HCT116 (cell line): ENCODE measurements at regions not wholly inside any gene's neighbourhood (a gene's known extent, or its start where the extent isn't known, plus 50 kb on each side); places are given as distances from the start of the nearest gene placed in this dataset.

Experiments used
- ATAC-seq: fragments of 200-7000 bp; cut with Tn5 transposase; 2 replicates; pipeline ENCODE4 v1.9.1; 2020; ENCODE audit warnings: mild to moderate bottlenecking, moderate library complexity
- BruUV-seq: library from RNA; stranded (reverse); fragments of 400-500 nt; replicated peaks from 2 replicates; lab custom pipeline; 2021; lab: Mats Ljungman, UMichigan
- CTCF ChIA-PET: fragments of 300-600 bp; sonication (Branson Sonifier 250); formaldehyde crosslinking; loops from one replicate; lab custom pipeline; 2021; ENCODE audit warnings: antibody characterized with exemption; lab: Charles Lee
- POLR2A ChIA-PET: fragments of 300-600, 350-600 bp; sonication (Branson Sonifier 250); formaldehyde crosslinking; loops from one replicate; lab custom pipeline; 2021; ENCODE audit warnings: antibody characterized with exemption; lab: Charles Lee
- RAD21 ChIA-PET, 2 experiments: fragments of 300-600 bp; sonication (Branson Sonifier 250); formaldehyde crosslinking; loops; one replicate each; lab custom pipeline; 2023; ENCODE audit warnings: low total read pairs in 2 of 2; ENCODE audit not compliant: uncharacterized antibody in 2 of 2, unreplicated experiment in 2 of 2, low non-redundant PET in 1 of 2; lab: Charles Lee
- DNase-seq: peaks from one replicate; pipeline ENCODE4 v3.0.0-alpha.2; 2010; ENCODE audit warnings: low read depth, low spot score
- H2AFZ ChIP-seq: fragments of 200-600 bp; shearing (Covaris generic), sonication (generic); 2 replicates; pipeline ENCODE4 v1.6.1; 2017; ENCODE audit warnings: low read depth, mixed run types, mixed read lengths, antibody characterized with exemption, low read length; ENCODE audit not compliant: poor library complexity, severe bottlenecking
- H3K27ac ChIP-seq: 2 replicates; pipeline ENCODE4 v1.5.1; 2012; ENCODE audit warnings: low read depth, low read length
- H3K27me3 ChIP-seq: fragments of 200-600 bp; sonication (generic); 2 replicates; pipeline ENCODE4 v1.6.1; 2016; ENCODE audit warnings: mixed run types, low read length, mixed read lengths; ENCODE audit not compliant: insufficient read depth
- H3K36me3 ChIP-seq, 2 experiments: fragments of 200-500 bp in 1 of 2; fragments of 200-600 bp in 1 of 2; sonication (Bioruptor generic) in 1 of 2; sonication (generic) in 1 of 2; 2 replicates each; pipeline versions ENCODE4 v1.5.1 to v1.6.1; 2014 to 2016; ENCODE audit warnings: low read length in 2 of 2, inconsistent platforms in 1 of 2, mixed read lengths in 1 of 2, mixed run types in 1 of 2; ENCODE audit not compliant: insufficient read depth in 2 of 2, control insufficient read depth in 1 of 2
- H3K4me1 ChIP-seq, 2 experiments: fragments of 200-600 bp in 1 of 2; sonication (generic) in 1 of 2; 2 replicates each; pipeline versions ENCODE4 v1.5.1 to v1.6.1; 2012 to 2017; ENCODE audit warnings: low read length in 2 of 2, inconsistent platforms in 1 of 2, mild to moderate bottlenecking in 1 of 2, mixed read lengths in 1 of 2, mixed run types in 1 of 2, moderate library complexity in 1 of 2; ENCODE audit not compliant: insufficient read depth in 2 of 2, control insufficient read depth in 1 of 2
- H3K4me2 ChIP-seq: fragments of 200-600 bp; sonication (generic); 2 replicates; pipeline ENCODE4 v1.6.1; 2017; ENCODE audit warnings: mixed run types, low read length, mixed read lengths
- H3K4me3 ChIP-seq, 2 experiments: fragments of 200-600 bp in 1 of 2; sonication (generic) in 1 of 2; replicated peaks in 1 of 2; 2 replicates each; pipeline ENCODE4 v1.5.1; 2011 to 2016; ENCODE audit warnings: low read length in 2 of 2, control low read depth in 1 of 2, low read depth in 1 of 2, mild to moderate bottlenecking in 1 of 2, mixed read lengths in 1 of 2, mixed run types in 1 of 2
- H3K79me2 ChIP-seq: fragments of 200-600 bp; sonication (generic); 2 replicates; pipeline ENCODE4 v1.6.1; 2017; ENCODE audit warnings: mild to moderate bottlenecking, mixed run types, low read length, moderate library complexity, mixed read lengths; ENCODE audit not compliant: insufficient read depth
- H3K9ac ChIP-seq: fragments of 200-600 bp; sonication (generic); 2 replicates; pipeline ENCODE4 v1.6.1; 2016; ENCODE audit warnings: low read length, mixed read lengths
- H3K9me2 ChIP-seq: fragments of 200-600 bp; sonication (generic), shearing (Covaris generic); 2 replicates; pipeline ENCODE4 v1.6.1; 2017; ENCODE audit warnings: mixed run types, mild to moderate bottlenecking, moderate library complexity; ENCODE audit not compliant: insufficient read depth
- H3K9me3 ChIP-seq, 2 experiments: fragments of 200-500 bp in 1 of 2; fragments of 200-600 bp in 1 of 2; sonication (Bioruptor generic) in 1 of 2; sonication (generic) in 1 of 2; 2 replicates each; pipeline ENCODE4 v1.6.1; 2014 to 2017; ENCODE audit warnings: low read length in 2 of 2, mixed read lengths in 2 of 2, inconsistent platforms in 1 of 2, low read depth in 1 of 2, mild to moderate bottlenecking in 1 of 2, mixed run types in 1 of 2, moderate library complexity in 1 of 2; ENCODE audit not compliant: control insufficient read depth in 1 of 2, insufficient read depth in 1 of 2
- H4K20me1 ChIP-seq: fragments of 200-600 bp; sonication (generic), shearing (Covaris generic); 2 replicates; pipeline ENCODE4 v1.6.1; 2017; ENCODE audit warnings: mixed run types, mild to moderate bottlenecking, moderate library complexity; ENCODE audit not compliant: insufficient read depth
- ATF3 ChIP-seq: IDR thresholded peaks from 2 replicates; pipeline ENCODE4 v1.6.1; 2012
- CBX3 ChIP-seq: IDR thresholded peaks from 2 replicates; pipeline ENCODE4 v1.6.1; 2012; ENCODE audit warnings: low read depth
- CEBPB ChIP-seq: IDR thresholded peaks from 2 replicates; pipeline ENCODE4 v1.6.1; 2012; ENCODE audit warnings: low read depth
- EGR1 ChIP-seq: IDR thresholded peaks from 2 replicates; pipeline ENCODE4 v1.6.1; 2012; ENCODE audit warnings: low read depth
- ELF1 ChIP-seq: IDR thresholded peaks from 2 replicates; pipeline ENCODE4 v1.6.1; 2012; ENCODE audit warnings: low read depth, borderline replicate concordance
- EZH2 ChIP-seq: fragments of 200-600 bp; sonication (generic); IDR thresholded peaks from 2 replicates; pipeline ENCODE4 v1.6.1; 2017; ENCODE audit warnings: antibody characterized with exemption, mixed run types
- MAX ChIP-seq: IDR thresholded peaks from 2 replicates; pipeline ENCODE4 v1.6.1; 2012
- POLR2AphosphoS5 ChIP-seq: IDR thresholded peaks from 2 replicates; pipeline ENCODE4 v1.6.1; 2011; ENCODE audit warnings: mild to moderate bottlenecking, low read depth, low read length, moderate library complexity
- RAD21 ChIP-seq: IDR thresholded peaks from 2 replicates; pipeline ENCODE4 v1.6.1; 2012; ENCODE audit warnings: low read depth, mild to moderate bottlenecking
- REST ChIP-seq: IDR thresholded peaks from 2 replicates; pipeline ENCODE4 v1.6.1; 2012; ENCODE audit warnings: low read depth
- SIN3A ChIP-seq: IDR thresholded peaks from 2 replicates; pipeline ENCODE4 v1.6.1; 2012; ENCODE audit warnings: low read depth
- SP1 ChIP-seq: IDR thresholded peaks from 2 replicates; pipeline ENCODE4 v1.6.1; 2012; ENCODE audit warnings: low read depth
- SRF ChIP-seq: IDR thresholded peaks from 2 replicates; pipeline ENCODE4 v1.6.1; 2012; ENCODE audit warnings: low read depth
- TCF7L2 ChIP-seq: IDR thresholded peaks from 2 replicates; pipeline ENCODE4 v1.7.0; 2011; ENCODE audit warnings: borderline replicate concordance, inconsistent platforms; ENCODE audit not compliant: insufficient read depth, insufficient read length; ENCODE audit errors: extremely low read depth
- YY1 ChIP-seq: IDR thresholded peaks from 2 replicates; pipeline ENCODE4 v1.6.1; 2011; ENCODE audit warnings: low read length, low read depth, moderate library complexity, mild to moderate bottlenecking; ENCODE audit not compliant: insufficient replicate concordance; ENCODE audit errors: extremely low read depth
- ZBTB33 ChIP-seq: IDR thresholded peaks from 2 replicates; pipeline ENCODE4 v1.6.1; 2011; ENCODE audit warnings: mild to moderate bottlenecking, low read length, moderate library complexity; ENCODE audit not compliant: insufficient replicate concordance; ENCODE audit errors: extremely low read depth
- ZFX ChIP-seq: fragments of 450-650 bp; IDR thresholded peaks from 2 replicates; pipeline ENCODE4 v1.6.1; 2017
- ZNF274 ChIP-seq: fragments of 200-500 bp; sonication (Bioruptor generic); IDR thresholded peaks from 2 replicates; pipeline ENCODE4 v1.6.1; 2014; ENCODE audit warnings: mild to moderate bottlenecking, low read depth, low read length, inconsistent platforms
- intact Hi-C: fragments of 100-400 bp; cut with micrococcal nuclease; formaldehyde crosslinking; loops from 2 replicates; pipeline ENCODE4 v1.10.0; 2022
- TF ChIP-seq, protein P1 (sequence below), 3 experiments: fragments of 200-600 bp in 1 of 3; sonication (generic) in 1 of 3; IDR thresholded peaks in 2 of 3; conservative IDR thresholded peaks in 1 of 3; 2 replicates each; pipeline ENCODE4 v1.5.1; 2012 to 2017; ENCODE audit warnings: low read depth in 2 of 3, low read length in 2 of 3, antibody characterized with exemption in 1 of 3, borderline replicate concordance in 1 of 3, control low read depth in 1 of 3, mild to moderate bottlenecking in 1 of 3, mixed read lengths in 1 of 3, mixed run types in 1 of 3, moderate library complexity in 1 of 3; ENCODE audit not compliant: insufficient read depth in 1 of 3

DNA sequence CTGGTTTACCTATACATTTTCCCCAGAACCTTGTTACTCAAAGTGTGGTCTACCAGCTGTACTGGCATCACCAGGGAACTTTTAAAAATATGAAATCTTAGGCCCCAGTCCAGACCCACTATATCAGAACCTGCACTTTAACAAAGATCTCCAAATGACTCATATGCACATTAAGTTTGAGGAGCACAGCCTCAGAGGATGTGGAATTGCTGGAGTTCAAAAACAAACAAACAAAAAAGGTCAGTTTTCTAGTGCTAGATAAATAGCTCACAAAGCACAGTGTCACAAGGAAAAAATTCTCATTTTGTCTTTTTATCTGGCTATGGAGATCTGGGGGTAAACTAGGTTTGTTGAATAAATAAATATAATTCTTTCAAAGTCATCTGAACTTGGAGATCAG, 68.9 kb upstream of the ANKRD55 start:
- DNase-seq: no peak
- Histone ChIP-seq H3K9me3 (no peaks in the 10 kb centered on the region), H3K79me2 (no peaks in the 10 kb centered on the region), H3K27me3 (no peaks in the 10 kb centered on the region), H3K9me2 (no peaks in the 10 kb centered on the region), H3K4me1 (peaks cover 2 to 7% of the 10 kb centered on the region in 2 experiments; a peak in 2 of 4 replicates), H4K20me1 (no peaks in the 10 kb centered on the region), H3K4me2 (no peak overlapping the region), H3K36me3 (no peaks in the 10 kb centered on the region), H2AFZ (no peak overlapping the region), H3K4me3 (no peak overlapping the region), H3K9ac (no peak overlapping the region), H3K27ac (no peak overlapping the region)
- intact Hi-C loops: no loop called here
- no peak for ATAC-seq
- TF ChIP-seq, protein P1, sequence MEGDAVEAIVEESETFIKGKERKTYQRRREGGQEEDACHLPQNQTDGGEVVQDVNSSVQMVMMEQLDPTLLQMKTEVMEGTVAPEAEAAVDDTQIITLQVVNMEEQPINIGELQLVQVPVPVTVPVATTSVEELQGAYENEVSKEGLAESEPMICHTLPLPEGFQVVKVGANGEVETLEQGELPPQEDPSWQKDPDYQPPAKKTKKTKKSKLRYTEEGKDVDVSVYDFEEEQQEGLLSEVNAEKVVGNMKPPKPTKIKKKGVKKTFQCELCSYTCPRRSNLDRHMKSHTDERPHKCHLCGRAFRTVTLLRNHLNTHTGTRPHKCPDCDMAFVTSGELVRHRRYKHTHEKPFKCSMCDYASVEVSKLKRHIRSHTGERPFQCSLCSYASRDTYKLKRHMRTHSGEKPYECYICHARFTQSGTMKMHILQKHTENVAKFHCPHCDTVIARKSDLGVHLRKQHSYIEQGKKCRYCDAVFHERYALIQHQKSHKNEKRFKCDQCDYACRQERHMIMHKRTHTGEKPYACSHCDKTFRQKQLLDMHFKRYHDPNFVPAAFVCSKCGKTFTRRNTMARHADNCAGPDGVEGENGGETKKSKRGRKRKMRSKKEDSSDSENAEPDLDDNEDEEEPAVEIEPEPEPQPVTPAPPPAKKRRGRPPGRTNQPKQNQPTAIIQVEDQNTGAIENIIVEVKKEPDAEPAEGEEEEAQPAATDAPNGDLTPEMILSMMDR (IDR thresholded peaks at IDR 0.05 in 2 of 3, conservative IDR thresholded peaks at IDR 0.05 in 1 of 3; ENCODE audit: borderline replicate concordance in 1 of 3, insufficient read depth in 1 of 3, low read depth in 2 of 3, low read length in 2 of 3): no peak
- TF ChIP-seq EZH2: no peak
- TF ChIP-seq ELF1: no peak
- no peak for TF ChIP-seq ZFX
- TF ChIP-seq EGR1: no peak
- TF ChIP-seq CBX3: no peak
- no peak for TF ChIP-seq CEBPB
- no peak for TF ChIP-seq TCF7L2
- no peak for TF ChIP-seq YY1
- no peak for TF ChIP-seq RAD21
- TF ChIP-seq ZNF274: no peak
- TF ChIP-seq ATF3: no peak
- no peak for TF ChIP-seq POLR2AphosphoS5
- no peak for TF ChIP-seq ZBTB33
- no peak for TF ChIP-seq SRF
- no peak for TF ChIP-seq REST
- no peak for TF ChIP-seq MAX
- no peak for TF ChIP-seq SIN3A
- TF ChIP-seq SP1: no peak
- no TSS peak for BruUV-seq
- ChIA-PET CTCF (no interaction called here), RAD21 (no interaction called here), POLR2A (no interaction called here)
